ENCODE measurements at regions not wholly inside any gene's neighbourhood (a gene's known extent, or its start where the extent isn't known, plus 50 kb on each side); places are given as distances from the start of the nearest gene placed in this dataset.

DNA sequence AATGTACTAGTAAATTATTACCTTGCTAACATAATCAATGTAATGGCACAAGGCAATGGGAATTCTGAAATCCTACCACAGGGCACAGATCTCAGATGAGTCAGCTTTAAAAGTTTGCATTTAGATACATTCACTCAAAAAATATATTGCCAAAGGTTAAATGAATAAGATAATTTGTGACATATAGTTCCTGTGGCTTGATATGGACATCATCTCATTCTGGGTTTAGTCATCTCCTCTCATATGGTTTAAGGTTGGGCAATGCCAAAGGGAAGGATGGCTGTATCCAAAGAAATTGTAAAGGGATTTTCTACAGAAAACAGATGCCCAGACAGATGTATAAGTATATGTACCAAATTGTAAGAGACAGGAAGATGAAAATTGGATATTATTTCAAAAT lies 1065.0 kb downstream of the LRFN5 start:
- TF ChIP-seq POLR2AphosphoS5 (IDR thresholded peaks at IDR 0.05) = no peak
- no peak for TF ChIP-seq EP300 (IDR thresholded peaks at IDR 0.05)

Data from gastroesophageal sphincter (tissue), 2 donors.